CD4-positive, CD25-positive, alpha-beta regulatory T cell (primary cell): ENCODE measurements at regions not wholly inside any gene's neighbourhood (a gene's known extent, or its start where the extent isn't known, plus 50 kb on each side); places are given as distances from the start of the nearest gene placed in this dataset.
A peak's percentile ranks its signal among the peaks of the same experiment; 100 is the strongest.

ENCODE experiments used
- ATAC-seq, 2 donors: fragments of 150-1000 bp; cut with Tn5 transposase; one replicate each; pipeline ENCODE4 v1.10.0; 2021; ENCODE audit warnings: low read depth in 2 of 2, moderate number of reproducible peaks in 2 of 2, moderate library complexity in 1 of 2
- DNase-seq, 3 donors: peaks; one replicate each; pipeline versions ENCODE4 v3.0.0 to v3.0.0-alpha.2; 2012 to 2022; ENCODE audit warnings: mixed read lengths in 1 of 3
- H3K27ac ChIP-seq: one replicate; pipeline ENCODE4 v1.7.0; 2013; ENCODE audit warnings: mild to moderate bottlenecking, low read length; ENCODE audit not compliant: insufficient read depth, poor library complexity, severe bottlenecking
- H3K27me3 ChIP-seq: one replicate; pipeline ENCODE4 v1.7.0; 2013; ENCODE audit warnings: low read length; ENCODE audit not compliant: control insufficient read depth, insufficient read depth
- H3K36me3 ChIP-seq: one replicate; pipeline ENCODE4 v1.7.0; 2013; ENCODE audit warnings: mild to moderate bottlenecking, low read length, moderate library complexity; ENCODE audit not compliant: control insufficient read depth, insufficient read depth
- H3K4me1 ChIP-seq: 2 replicates; pipeline ENCODE4 v1.7.0; 2013; ENCODE audit warnings: mild to moderate bottlenecking, low read length; ENCODE audit not compliant: insufficient read depth, control insufficient read depth, poor library complexity, severe bottlenecking
- H3K4me3 ChIP-seq: one replicate; pipeline ENCODE4 v1.7.0; 2013; ENCODE audit warnings: low read depth, mild to moderate bottlenecking, low read length, moderate library complexity
- H3K9me3 ChIP-seq, 2 experiments: 1 replicate in 1 of 2; 2 replicates in 1 of 2; pipeline ENCODE4 v1.7.0; 2013; ENCODE audit warnings: low read length in 2 of 2, mild to moderate bottlenecking in 1 of 2, moderate library complexity in 1 of 2; ENCODE audit not compliant: control insufficient read depth in 2 of 2
- H3K27ac Mint-ChIP-seq, 3 donors: one replicate each; pipeline ENCODE4 v1.8.0; 2020 to 2022; ENCODE audit warnings: mild to moderate bottlenecking in 3 of 3, mixed read lengths in 3 of 3, moderate library complexity in 2 of 3
- H3K27me3 Mint-ChIP-seq: one replicate; pipeline ENCODE4 v1.8.0; 2022; ENCODE audit warnings: mild to moderate bottlenecking, mixed read lengths
- H3K36me3 Mint-ChIP-seq: one replicate; pipeline ENCODE4 v1.8.0; 2020; ENCODE audit warnings: mixed read lengths
- H3K4me1 Mint-ChIP-seq, 4 donors: one replicate each; pipeline ENCODE4 v1.8.0; 2020 to 2022; ENCODE audit warnings: mixed read lengths in 4 of 4, mild to moderate bottlenecking in 1 of 4
- H3K4me3 Mint-ChIP-seq, 4 donors: one replicate each; pipeline ENCODE4 v1.8.0; 2020 to 2022; ENCODE audit warnings: mild to moderate bottlenecking in 4 of 4, mixed read lengths in 4 of 4, moderate library complexity in 3 of 4
- H3K9me3 Mint-ChIP-seq, 7 donors: one replicate each; pipeline ENCODE4 v1.8.0; 2020 to 2022; ENCODE audit warnings: mixed read lengths in 7 of 7, mild to moderate bottlenecking in 3 of 7, moderate library complexity in 2 of 7

GRCh38 chr10:86594535-86594934 lies 59.8 kb upstream of the OPN4 start:
- no peak overlapping the region for H3K4me3 Mint-ChIP-seq
- H3K9me3 ChIP-seq, result no peaks in the 10 kb centered on the region
- H3K4me1 Mint-ChIP-seq, result no peaks in the 10 kb centered on the region
- ATAC-seq, result no peak
- no peak overlapping the region for H3K27ac Mint-ChIP-seq
- no peak overlapping the region for H3K4me3 ChIP-seq
- H3K4me1 ChIP-seq, result no peaks in the 10 kb centered on the region
- no peaks in the 10 kb centered on the region for H3K36me3 Mint-ChIP-seq
- H3K27me3 ChIP-seq, result no peaks in the 10 kb centered on the region
- peaks cover 0 to 2% (median 0%) of the 10 kb centered on the region in 7 donors for H3K9me3 Mint-ChIP-seq
- H3K36me3 ChIP-seq, result no peaks in the 10 kb centered on the region
- no peak overlapping the region for H3K27ac ChIP-seq
- H3K27me3 Mint-ChIP-seq, result peaks cover 5% of the 10 kb centered on the region
- no peak for DNase-seq

GRCh38 chr10:86595496-86595895 lies 58.9 kb upstream of the OPN4 start:
- ATAC-seq (no peak), DNase-seq (no peak)
- Mint-ChIP-seq H3K27ac (no peak overlapping the region), H3K4me3 (no peak overlapping the region), H3K36me3 (no peaks in the 10 kb centered on the region), H3K27me3 (peaks cover 2% of the 10 kb centered on the region), H3K4me1 (peaks cover 0 to 3% (median 0%) of the 10 kb centered on the region in 4 donors), H3K9me3 (peaks cover 0 to 2% (median 0%) of the 10 kb centered on the region in 7 donors)
- no peaks in the 10 kb centered on the region for H3K4me1 ChIP-seq
- H3K9me3 ChIP-seq, result no peaks in the 10 kb centered on the region
- H3K27ac ChIP-seq, result no peak overlapping the region
- H3K27me3 ChIP-seq, result no peaks in the 10 kb centered on the region
- H3K4me3 ChIP-seq, result no peak overlapping the region
- H3K36me3 ChIP-seq, result no peaks in the 10 kb centered on the region

GRCh38 chr10:86596266-86596665 lies 58.1 kb upstream of the OPN4 start:
- peaks cover 0 to 3% (median 0%) of the 10 kb centered on the region in 4 donors for H3K4me1 Mint-ChIP-seq
- H3K4me3 ChIP-seq, result no peak overlapping the region
- no peak overlapping the region for H3K4me3 Mint-ChIP-seq
- no peaks in the 10 kb centered on the region for H3K4me1 ChIP-seq
- no peak for DNase-seq
- no peaks in the 10 kb centered on the region for H3K27me3 Mint-ChIP-seq
- H3K36me3 ChIP-seq, result no peaks in the 10 kb centered on the region
- ATAC-seq, result no peak
- H3K9me3 ChIP-seq, result no peaks in the 10 kb centered on the region
- no peaks in the 10 kb centered on the region for H3K36me3 Mint-ChIP-seq
- H3K27me3 ChIP-seq, result no peaks in the 10 kb centered on the region
- no peak overlapping the region for H3K27ac ChIP-seq
- peaks cover 0 to 2% (median 0%) of the 10 kb centered on the region in 7 donors for H3K9me3 Mint-ChIP-seq
- H3K27ac Mint-ChIP-seq, result peak overlapping the region in 1 of 3 donors; percentile 21

GRCh38 chr10:86597306-86597705 lies 57.0 kb upstream of the OPN4 start:
- Histone ChIP-seq H3K4me3 (no peak overlapping the region), H3K27ac (no peak overlapping the region), H3K9me3 (no peaks in the 10 kb centered on the region), H3K4me1 (no peaks in the 10 kb centered on the region), H3K36me3 (no peaks in the 10 kb centered on the region), H3K27me3 (no peaks in the 10 kb centered on the region)
- Mint-ChIP-seq H3K27ac (no peak overlapping the region), H3K9me3 (peaks cover 0 to 2% (median 0%) of the 10 kb centered on the region in 7 donors), H3K4me3 (no peak overlapping the region), H3K27me3 (no peaks in the 10 kb centered on the region), H3K4me1 (peaks cover 0 to 3% (median 0%) of the 10 kb centered on the region in 4 donors), H3K36me3 (no peaks in the 10 kb centered on the region)
- ATAC-seq, result no peak
- no peak for DNase-seq

- H3K36me3 Mint-ChIP-seq, result no peaks in the 10 kb centered on the region
- no peaks in the 10 kb centered on the region for H3K36me3 ChIP-seq
- H3K27ac Mint-ChIP-seq, result no peak overlapping the region
- H3K4me1 ChIP-seq, result no peaks in the 10 kb centered on the region
- H3K4me3 Mint-ChIP-seq, result no peak overlapping the region
- DNase-seq (no peak), ATAC-seq (no peak)
- peaks cover 0 to 3% (median 0%) of the 10 kb centered on the region in 4 donors for H3K4me1 Mint-ChIP-seq
- no peak overlapping the region for H3K4me3 ChIP-seq
- no peaks in the 10 kb centered on the region for H3K9me3 ChIP-seq
- H3K27ac ChIP-seq, result no peak overlapping the region
- peaks cover 0 to 2% (median 0%) of the 10 kb centered on the region in 7 donors for H3K9me3 Mint-ChIP-seq
- no peaks in the 10 kb centered on the region for H3K27me3 Mint-ChIP-seq
- H3K27me3 ChIP-seq, result no peaks in the 10 kb centered on the region
These were observed 56.2 kb upstream of the OPN4 start for GRCh38 chr10:86598151-86598550.

GRCh38 chr10:86599041-86599440 lies 55.3 kb upstream of the OPN4 start:
- Mint-ChIP-seq H3K9me3 (peaks cover 0 to 2% (median 0%) of the 10 kb centered on the region in 7 donors), H3K4me1 (peaks cover 0 to 3% (median 0%) of the 10 kb centered on the region in 4 donors), H3K27ac (no peak overlapping the region), H3K36me3 (no peaks in the 10 kb centered on the region), H3K4me3 (no peak overlapping the region), H3K27me3 (no peaks in the 10 kb centered on the region)
- Histone ChIP-seq H3K4me3 (no peak overlapping the region), H3K27me3 (no peaks in the 10 kb centered on the region), H3K27ac (no peak overlapping the region), H3K4me1 (no peaks in the 10 kb centered on the region), H3K36me3 (no peaks in the 10 kb centered on the region), H3K9me3 (no peaks in the 10 kb centered on the region)
- ATAC-seq (no peak), DNase-seq (no peak)

GRCh38 chr10:86599729-86600128 lies 54.6 kb upstream of the OPN4 start:
- Histone ChIP-seq H3K4me3 (no peak overlapping the region), H3K27ac (no peak overlapping the region), H3K27me3 (no peaks in the 10 kb centered on the region), H3K9me3 (no peaks in the 10 kb centered on the region), H3K4me1 (no peaks in the 10 kb centered on the region), H3K36me3 (no peaks in the 10 kb centered on the region)
- Mint-ChIP-seq H3K4me3 (no peak overlapping the region), H3K36me3 (no peaks in the 10 kb centered on the region), H3K27me3 (no peaks in the 10 kb centered on the region), H3K4me1 (peaks cover 0 to 3% (median 0%) of the 10 kb centered on the region in 4 donors), H3K27ac (peak overlapping the region in 1 of 3 donors; percentile 22), H3K9me3 (peaks cover 0 to 2% (median 0%) of the 10 kb centered on the region in 7 donors)
- ATAC-seq, result no peak
- DNase-seq, result peak in 1 of 3 donors; percentile 52

- no peak overlapping the region for H3K27ac Mint-ChIP-seq
- H3K27me3 Mint-ChIP-seq, result no peaks in the 10 kb centered on the region
- H3K36me3 Mint-ChIP-seq, result no peaks in the 10 kb centered on the region
- H3K4me3 Mint-ChIP-seq, result no peak overlapping the region
- no peak for DNase-seq
- Histone ChIP-seq H3K4me3 (no peak overlapping the region), H3K36me3 (no peaks in the 10 kb centered on the region), H3K4me1 (no peaks in the 10 kb centered on the region), H3K27me3 (no peaks in the 10 kb centered on the region), H3K27ac (no peak overlapping the region), H3K9me3 (no peaks in the 10 kb centered on the region)
- ATAC-seq, result no peak
- peaks cover 0 to 2% (median 0%) of the 10 kb centered on the region in 7 donors for H3K9me3 Mint-ChIP-seq
- peaks cover 0 to 3% (median 0%) of the 10 kb centered on the region in 4 donors for H3K4me1 Mint-ChIP-seq
These were observed 54.1 kb upstream of the OPN4 start for GRCh38 chr10:86600296-86600695.
